Effector CD4-positive, alpha-beta T cell (primary cell): ENCODE measurements at regions not wholly inside any gene's neighbourhood (a gene's known extent, or its start where the extent isn't known, plus 50 kb on each side); places are given as distances from the start of the nearest gene placed in this dataset.
"Not testable (repeated sequence)": the region's sequence is repeated elsewhere in the genome, so short reads cannot be mapped to it uniquely, and the experiment has no call there.

Source experiments
- DNase-seq: peaks from one replicate; pipeline ENCODE4 v3.0.0-alpha.2; 2020

DNA sequence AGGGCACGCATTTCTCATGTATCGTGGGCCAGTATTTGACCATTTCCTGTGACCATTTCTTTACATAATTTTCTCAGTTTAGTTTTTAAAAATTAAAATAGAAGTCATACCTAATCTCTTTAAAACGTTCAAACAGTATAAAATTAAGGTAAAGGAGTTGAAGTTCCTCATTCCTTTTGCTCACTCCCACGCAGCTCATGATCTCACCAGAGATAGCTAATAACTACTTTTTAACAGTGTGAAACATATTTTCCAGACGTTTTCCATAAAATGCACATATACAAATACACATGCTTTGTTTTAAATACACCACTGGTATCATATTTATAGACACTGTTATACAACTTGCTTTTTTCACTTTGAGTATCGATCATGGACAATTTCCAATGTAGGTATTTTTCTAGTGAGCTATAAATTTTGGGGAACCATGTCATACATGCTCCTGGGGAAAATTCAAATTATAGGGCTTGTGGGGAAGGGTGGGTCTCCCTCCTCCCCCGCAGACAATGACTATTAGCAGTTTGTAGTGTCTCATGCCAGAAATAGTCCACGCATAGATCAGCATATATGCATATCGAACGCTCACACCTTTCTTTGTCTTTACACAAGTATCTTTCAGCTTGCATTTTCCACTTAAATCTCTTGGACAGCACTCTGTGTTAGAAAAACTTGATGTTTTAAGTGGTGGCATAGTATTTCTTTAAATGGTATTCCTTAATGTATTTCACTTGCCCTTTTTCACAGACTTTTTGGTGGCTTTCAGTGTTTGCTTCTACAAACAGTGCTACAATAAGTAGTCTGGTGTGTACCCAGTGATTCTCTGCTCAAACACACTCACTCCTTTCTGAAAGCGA is 145.5 kb upstream of the ZNF217 start:
- no peak for DNase-seq

DNA sequence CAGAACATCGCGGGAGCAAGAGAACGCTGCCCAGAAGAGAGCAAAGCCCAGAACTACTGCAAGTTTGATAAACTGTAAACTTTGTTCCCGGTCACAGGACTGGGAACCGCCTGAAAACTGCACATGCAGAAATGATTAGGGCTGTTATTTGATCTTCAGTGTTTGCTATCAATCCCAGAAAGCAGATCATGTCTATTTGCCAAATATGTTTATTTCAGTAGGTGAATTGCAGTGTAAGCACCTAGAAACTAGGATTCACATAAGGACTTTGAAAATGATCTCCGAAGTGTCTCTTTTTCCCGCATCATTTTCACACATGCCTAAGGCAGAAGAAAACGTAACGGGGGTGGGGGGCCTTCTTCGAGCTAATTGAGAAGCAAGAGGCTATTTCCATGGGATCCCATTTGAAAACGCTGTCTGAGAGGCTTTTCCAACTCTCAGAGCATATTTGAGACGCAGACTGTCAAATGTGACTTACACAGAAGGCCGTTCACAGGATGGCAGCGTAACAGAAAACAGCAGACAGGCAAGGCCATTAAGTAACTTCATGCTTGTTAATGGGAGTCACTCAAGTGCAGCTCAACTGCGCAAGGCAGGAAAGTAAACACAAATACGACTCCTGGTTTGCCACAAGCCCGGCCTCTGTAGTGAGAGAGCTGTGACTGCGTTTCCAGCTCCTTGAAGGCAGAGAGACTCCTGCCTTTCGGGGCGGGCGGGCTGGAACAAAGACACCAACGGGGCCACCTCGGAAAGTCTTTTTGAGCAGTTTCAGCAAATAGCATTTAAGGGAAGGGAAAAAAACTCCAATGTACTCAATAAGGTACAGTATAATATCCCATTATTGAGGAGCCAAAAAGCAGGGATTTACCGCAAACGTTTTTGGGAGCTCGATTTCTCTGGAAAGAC is 144.7 kb upstream of the ZNF217 start:
- DNase-seq = no peak

DNA sequence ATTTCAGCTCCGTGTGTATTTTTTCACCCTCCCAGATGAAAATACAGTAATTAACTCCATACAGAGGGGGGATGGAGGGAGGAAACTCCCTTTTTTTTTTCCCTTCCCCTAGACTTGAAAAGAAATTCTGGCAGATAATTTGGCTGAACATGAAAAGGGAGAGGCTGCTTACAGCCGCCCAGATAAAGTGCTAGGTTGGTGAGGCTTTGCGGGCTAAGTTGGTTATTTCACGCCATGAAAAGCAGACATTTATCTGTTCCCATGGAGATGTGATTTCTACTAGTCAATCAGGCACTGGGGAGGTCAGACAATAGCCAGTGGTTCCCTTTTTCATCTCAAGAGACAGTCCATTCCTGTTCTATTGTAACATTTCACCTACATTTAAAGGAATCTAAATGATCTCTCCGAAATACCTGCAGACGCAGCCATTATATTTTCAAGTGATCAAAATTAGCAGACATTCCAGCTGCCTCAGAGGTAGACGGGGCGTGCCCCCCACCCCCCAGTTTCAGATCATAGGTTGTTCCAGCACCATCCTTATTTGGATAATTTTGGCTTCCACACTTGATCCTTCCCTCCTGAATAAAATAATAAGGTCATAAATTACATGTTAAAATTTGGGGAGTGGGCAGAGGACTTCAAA is 143.9 kb upstream of the ZNF217 start:
- no peak for DNase-seq

DNA sequence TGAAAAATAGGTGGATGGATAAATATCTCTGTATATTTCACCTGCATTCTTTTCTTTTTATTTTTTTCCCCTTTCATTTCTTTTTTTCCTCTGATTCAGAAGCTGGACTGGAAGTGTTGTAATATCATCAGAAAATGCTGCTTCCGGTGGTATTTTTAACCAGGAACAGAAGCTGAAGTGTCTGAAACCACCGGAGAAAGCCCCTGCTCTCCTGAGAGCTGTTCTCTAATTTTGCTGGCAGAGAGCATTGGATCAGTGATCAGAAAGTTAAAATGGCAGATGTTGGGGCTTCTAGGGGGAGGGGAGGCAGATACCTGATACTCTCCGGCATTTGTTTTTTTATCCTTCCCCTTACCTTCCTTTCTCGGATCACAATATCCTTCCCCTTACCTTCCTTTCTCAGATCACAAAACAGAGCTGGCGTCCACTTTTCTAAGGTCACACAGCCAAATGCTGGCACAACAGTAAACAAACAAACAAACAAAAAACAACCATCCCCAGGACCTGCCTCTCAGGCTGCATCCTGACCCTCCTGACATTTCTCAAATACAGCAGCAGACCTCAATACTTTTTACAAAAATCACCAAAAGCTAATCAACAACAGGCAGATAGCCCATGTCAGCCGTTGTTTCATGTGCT is 143.2 kb upstream of the ZNF217 start:
- DNase-seq = no peak

DNA sequence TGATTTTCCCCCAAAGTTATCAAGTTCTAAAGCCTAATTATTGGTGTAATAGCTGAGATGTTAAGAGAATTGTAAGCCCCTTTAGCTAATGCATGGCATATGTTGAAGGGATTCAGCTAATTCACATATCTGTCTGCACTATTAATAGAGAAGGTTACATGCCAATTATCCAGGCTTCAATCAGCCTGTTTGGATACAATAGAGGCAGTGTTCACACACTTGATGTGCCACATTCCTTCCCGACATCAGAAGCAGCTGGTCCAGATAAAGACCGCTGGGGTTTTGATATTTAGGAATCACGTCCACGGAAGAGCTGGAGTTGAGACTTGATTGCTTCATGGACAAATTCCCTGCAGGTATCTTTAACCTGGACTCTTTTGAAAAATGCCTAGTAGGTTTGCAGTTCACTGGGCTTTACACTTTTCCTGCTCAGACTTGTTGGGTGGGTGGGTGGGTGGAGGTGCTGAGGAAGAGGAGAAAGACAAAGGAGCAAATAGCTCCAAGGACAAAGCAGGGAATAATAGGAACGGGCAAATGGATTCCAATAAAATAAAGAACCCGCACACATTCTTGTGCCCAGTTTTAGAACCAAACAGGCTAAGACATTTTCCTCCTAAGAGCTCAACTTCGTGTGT is 142.6 kb upstream of the ZNF217 start:
- DNase-seq = no peak

DNA sequence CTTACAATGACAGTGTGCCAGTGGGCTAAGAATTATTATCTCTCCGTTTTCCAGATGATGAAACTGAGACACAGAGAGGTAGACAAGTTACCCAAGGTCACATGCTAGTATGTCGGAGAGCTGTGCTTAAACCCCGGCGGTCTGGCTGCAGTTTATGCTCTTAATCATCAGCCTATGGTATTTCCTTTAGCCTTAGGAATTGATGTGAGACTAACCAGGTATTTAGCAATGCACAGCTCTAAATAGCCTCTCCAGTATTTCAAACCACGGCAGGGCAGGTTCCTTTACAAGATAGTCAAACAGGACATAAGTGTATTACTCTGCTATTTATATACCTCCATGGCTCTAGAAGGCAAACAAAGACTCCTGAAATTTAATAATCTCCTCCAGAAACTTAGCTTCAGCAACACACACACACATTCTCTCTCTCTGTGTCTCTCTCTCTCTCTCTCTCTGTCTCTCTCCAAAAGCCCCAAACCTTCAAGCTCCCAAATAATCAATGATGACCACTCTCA is 142.0 kb upstream of the ZNF217 start:
- DNase-seq = no peak

DNA sequence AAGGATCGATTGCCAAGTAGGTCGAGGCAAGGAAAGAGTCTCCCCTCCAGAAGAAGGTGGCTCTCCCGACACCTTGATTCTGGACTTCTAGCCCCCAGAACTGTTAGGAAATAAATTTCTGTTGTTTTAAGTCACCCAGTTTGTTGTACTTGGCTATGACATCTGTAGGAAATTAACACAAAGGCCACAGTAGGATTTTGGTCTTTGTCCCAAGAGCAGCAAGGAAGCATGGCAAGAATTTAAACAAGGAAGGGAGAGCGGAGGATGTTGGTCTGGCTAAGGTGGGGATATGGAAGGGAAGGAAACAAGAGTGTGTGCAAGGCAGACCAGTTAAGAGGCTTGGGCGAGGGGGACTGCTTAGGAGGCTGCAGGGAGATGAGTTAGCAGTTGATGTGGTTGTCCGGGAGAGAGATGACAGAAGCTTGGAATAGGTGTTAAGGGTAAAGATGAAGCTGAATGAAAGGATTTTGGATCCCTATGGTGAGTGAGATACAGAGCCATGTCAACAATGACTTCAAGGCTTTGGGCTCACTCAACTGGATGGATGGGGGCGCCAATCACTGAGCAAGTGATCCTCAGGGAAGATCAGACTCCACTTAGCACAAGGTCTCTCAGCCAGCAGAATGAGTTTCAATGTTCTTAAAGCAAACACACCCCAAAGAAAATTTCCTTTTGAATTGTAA is 140.5 kb upstream of the ZNF217 start:
- no peak for DNase-seq

DNA sequence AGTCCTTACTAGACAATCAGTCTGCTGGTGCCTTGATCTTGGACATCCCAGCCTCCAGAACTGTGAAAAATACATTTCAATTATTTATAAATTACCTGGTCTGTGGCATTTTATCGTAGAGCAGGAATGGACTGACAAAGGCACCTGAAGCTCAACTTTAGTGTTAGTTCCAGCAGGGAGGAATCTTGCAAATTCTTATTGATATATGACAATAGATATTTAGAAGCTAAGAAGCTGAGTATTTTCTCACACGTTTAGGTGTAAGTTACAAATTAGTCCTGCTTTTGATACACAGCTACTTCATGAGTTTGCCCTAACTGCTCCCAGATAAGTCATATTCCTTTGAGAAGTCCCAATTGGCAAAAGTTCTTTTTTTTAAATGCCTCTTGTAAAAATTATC is 138.0 kb upstream of the ZNF217 start:
- no peak for DNase-seq

DNA sequence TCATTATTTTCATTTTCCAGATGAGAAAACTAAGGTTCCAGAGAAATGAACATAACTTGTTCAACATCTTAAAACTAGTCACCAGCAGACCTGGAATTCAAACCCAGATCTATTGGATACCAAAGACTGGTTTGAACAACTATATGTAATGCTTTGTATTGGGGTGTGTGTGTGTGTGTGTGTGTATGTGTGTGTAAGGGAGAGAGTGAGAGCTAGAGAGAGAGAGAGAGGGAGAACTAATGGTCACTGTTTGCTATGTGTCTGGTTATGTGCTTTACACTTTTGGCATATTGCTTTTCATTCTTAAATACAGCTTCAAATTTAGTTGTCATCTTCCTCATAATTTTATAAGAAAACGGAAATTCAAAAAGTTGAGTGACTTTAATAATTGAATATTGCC is 134.7 kb upstream of the ZNF217 start:
- DNase-seq = no peak

DNA sequence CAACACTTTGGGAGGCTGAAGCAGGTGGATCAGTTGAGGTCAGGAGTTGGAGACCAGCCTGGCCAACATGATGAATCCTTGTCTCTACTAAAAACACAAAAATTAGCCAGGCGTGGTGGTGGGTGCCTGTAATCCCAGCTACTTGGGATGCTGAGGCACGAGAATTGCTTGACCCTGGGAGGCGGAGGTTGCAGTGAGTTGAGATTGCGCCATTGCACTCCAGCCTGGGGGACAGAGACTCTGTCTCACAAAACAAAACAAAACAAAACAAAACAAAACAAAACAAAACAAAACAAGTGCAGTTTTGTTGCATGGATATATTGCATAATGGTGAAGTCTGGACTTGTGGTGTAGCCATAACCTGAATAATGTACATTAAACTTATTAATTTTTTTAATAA is 133.6 kb upstream of the ZNF217 start:
- DNase-seq = not testable (repeated sequence)

DNA sequence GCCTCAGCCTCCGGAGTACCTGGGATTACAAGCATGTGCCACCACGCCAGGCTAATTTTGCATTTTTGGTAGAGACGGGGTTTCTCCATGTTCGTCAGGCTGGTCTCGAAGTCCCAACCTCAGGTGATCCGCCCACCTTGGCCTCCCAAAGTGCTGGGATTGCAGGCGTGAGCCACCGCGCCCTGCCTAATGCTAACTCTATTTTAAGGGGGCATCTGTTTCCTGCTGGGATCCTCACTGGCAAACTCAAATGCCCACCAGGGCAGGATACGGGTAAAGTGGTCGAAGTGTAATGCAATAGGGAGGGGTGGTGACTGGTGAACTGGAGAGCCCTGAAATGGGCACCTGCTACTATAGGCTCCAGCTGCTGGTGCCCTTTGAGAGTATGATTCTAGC is 131.9 kb upstream of the ZNF217 start:
- DNase-seq = no peak

DNA sequence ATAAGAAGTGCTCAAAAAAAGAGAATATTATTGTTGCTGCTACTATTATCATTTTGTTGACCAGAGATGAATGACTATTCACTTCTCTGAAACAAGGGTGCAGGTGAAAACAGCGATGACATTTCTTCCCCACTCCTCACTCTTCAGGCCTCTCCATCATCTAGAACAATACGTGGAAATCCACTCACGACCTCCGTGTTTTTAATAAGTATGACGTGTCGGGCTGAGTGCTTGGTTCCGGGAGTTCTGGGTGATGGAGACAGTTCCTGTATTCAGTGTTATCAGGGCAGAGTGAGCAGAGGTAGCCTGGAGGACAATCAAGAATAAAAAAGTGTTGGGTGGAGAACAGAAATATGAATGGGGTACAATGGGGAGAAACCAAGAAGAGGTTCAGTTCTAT is 130.0 kb upstream of the ZNF217 start:
- no peak for DNase-seq

DNA sequence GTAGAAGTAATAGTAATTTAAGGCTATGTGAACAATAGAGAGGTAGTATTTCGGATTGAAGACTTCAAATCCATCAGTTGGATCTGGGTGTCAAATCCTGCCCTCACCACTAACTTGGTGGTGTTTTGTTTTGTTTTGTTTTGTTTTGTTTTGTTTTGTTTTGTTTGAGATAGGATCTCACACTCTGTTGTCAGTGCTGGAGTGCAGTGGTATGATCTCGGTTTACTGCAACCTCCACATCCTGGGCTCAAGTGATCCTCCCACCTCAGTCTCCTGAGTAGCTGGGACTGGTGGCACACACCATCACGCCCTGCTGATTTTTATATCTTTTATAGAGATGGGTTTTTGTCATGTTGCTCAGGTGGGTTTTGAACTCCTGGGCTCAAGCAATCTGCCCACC is 129.4 kb upstream of the ZNF217 start:
- no peak for DNase-seq

DNA sequence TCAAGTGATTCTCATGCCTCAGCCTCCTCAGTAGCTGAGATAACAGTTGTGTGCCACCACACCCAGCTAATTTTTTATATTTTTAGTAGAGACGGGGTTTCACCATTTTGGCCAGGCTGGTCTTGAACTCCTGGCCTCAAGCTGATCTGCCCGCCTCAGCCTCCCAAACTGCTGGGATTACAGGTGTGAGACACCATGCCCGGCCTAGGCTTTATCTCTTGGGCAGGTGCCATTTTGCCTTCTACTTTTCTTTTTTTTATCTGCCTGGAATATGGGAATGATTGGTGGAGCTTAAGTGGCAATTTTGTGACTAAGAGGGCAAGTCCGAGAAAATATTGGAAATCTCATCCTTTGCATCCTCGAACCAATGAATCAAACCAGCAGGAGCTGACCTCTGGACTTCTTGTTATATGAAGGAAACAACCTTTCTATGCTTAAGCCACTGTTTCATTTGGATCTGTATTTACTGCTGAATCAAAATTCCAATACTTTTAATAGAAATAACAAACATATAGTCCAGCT is 128.9 kb upstream of the ZNF217 start:
- no peak for DNase-seq

DNA sequence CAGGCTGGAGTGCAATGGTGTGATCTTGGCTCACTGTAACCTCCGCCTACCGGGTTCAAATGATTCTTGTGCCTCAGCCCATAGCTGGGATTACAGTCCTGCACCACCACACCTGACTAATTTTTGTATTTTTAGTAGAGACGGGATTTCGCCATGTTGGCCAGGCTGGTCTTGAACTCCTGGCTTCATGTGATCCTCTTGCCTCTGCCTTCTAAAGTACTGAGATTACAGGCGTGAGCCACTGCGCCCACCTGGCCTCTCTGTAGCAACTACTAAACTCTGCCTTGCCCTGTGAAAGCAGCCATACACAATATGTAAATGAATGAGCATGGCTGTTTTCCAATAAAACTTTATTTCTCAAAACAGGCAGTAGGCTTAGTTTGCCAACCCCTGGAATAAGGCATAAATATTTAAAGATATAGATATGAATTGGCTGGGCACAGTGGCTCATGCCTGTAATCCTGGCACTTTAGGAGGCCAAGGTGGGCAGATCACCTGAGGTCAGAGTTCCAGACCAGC is 127.9 kb upstream of the ZNF217 start:
- DNase-seq = not testable (repeated sequence)

DNA sequence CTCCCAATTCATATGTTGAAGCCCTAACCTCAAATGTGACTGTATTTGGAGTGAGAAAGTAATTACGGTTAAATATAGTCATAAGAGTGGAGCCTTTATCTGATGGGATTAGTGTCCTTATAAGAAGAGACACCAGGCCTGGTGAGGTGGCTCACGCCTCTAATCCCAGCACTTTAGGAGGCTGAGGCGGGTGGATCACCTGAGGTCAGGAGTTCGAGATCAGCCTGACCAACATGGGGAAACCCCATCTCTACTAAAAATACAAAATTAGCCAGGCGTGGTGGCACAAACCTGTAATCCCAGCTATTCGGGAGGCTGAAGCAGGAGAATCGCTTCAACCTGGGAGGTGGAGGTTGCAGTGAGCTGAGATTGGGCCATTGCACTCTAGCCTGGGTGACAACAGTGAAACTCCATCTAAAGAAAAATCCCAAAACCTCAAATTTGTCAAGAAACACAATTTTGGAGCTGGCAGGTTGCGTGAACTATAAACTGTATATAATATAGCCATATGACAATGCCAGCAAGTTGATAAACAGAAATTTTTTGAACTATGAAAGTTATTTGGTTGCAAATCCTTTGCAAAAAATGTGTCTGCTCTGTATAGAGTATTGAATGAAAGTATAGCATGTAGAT is 125.6 kb upstream of the ZNF217 start:
- DNase-seq = not testable (repeated sequence)

DNA sequence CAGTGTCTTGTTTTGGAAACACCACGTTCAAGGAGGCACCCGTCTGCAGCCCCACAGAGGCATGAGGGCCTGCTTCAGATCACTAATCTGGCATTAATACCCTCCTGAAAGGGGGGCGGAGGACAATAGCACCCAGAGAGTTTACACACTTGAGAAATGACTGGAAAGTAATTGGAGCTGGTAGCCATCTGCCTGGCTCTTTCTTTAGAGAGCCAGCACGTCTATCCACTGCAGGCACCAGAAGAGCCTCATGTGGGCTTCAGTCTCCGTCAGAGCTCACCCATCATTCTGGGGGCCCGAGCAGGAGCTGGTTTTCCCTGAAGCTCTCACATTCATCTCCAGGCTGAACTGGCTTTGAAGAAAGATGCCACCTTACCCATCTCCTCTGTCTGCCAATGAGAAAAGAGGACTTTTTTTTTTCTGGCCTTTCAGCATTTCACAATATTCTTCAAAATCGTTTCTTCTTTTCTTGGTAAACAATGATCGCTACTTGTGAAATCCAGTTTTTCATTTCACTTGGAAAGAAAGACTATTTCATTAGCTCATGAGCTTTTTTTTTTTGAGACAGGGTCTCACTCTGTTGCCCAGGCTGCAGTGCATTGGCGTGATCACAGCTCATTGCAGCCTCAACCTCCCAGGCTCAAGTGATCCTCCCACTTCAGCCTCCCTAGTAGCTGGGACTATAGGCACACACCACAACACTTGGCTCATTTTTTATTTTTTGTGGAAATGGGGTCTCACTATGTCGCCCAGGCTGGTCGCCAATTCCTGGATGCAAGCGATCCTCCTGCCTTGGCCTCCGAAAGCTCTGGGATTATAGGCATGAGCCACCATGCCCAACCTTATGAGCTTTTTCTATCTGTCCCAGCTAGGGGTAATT is 124.7 kb upstream of the ZNF217 start:
- DNase-seq = no peak

DNA sequence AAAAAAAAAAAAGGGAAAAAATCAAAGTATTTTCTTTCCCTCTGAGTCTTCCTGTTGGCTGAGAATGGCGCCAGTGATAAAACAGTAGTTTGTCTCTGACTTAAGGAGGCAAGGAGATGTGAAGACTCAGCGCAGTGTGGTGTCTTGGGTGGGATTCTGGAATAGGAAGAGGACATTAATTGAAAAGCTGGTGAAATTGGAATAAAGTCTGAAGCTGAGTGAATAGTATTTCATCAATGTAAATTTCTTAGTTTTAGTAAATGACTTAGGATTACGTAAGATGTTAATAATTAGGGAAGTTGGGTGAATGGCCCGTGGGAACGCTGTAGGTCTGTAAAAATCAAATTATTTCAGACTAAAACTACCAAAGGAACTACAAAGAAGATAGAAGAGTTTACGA is 122.8 kb upstream of the ZNF217 start:
- no peak for DNase-seq

DNA sequence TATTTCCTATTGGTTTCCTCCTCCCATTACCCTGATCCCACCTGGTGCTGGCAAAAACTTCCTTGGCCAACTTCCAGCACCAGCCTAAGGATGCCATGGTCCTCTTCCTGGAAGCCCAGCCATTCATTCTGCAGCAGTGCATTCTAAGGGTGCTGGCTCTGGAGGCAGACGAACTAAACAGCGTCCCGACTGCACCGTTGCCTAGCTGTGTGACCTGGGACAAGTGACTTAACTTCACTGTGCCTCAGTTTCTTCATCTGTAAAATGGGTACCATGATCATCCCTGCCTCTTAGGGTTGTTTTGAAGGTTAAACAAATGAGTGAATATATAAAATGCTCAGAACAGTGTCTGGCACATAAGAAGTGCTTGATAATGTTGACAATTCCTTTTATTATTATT is 120.9 kb upstream of the ZNF217 start:
- DNase-seq = no peak
